C1 segment of cervical spinal cord (tissue), 14 donors: ENCODE measurements at regions not wholly inside any gene's neighbourhood (a gene's known extent, or its start where the extent isn't known, plus 50 kb on each side); places are given as distances from the start of the nearest gene placed in this dataset.
A peak's percentile ranks its signal among the peaks of the same experiment; 100 is the strongest.
"Not testable (repeated sequence)": the region's sequence is repeated elsewhere in the genome, so short reads cannot be mapped to it uniquely, and the experiment has no call there.

Experiments
- DNase-seq, 14 donors: peaks; one replicate each; lab custom pipeline; 2025; lab: John Stamatoyannopoulos, UW

DNA sequence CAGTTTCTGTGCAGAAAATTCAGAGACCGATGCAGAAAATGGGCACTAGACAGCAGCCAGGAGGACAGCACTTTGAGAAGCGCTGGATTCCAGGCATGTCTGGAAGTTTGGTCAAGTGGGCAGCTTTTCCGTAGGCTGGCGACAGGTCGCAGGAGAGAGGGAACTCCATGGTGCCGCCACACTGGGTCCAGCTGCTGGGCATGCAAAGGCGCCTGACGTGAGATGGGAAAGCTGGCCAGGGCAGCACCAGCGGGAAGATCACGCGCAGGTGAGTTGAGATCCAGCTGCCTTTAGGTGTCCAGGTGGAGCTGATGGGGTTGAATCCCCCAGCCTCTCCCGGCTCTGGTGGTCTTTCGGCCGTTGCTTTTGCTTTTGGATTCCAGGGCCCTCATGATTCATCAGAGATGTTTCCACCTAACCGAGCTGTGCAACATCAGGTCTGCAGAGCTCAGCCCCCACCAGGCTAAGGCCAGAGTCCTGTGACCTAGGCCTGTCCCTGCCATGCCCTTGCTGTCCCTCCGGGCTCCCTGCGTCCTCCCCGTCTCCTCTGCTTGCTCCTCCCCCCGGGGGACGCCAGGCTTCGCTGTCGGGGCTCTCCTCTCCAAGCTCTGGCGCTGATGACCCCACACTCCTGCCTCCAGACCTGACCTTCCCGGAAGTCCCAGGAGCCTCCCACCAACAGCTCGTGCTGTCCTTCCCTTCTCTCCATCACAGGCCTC lies 1001.7 kb downstream of the BRD1 start:
- DNase-seq, result no peak

- no peak for DNase-seq
Measured at GRCh38 chr22:48824712-48825651, 1002.7 kb downstream of the BRD1 start.

DNA sequence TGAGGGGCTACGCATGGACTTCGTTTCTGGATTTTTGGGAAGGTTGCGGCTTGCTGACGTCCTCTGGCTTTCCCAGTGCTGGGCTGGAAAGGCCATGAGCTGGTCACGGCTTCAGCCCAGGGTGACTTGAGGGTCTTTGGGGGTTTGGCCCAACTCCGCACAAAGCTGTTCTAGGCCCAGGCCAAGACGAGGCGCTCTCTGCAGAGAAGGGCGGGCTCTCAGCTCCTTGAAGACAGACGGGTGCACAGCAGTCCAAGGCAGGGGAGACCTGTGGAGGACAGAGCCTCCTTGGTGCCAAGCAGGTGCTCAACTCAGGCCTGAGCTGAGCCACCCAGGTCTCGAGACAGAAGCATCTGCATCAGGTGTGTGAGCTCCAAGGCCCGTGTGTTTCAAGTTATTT lies 1003.7 kb downstream of the BRD1 start:
- no peak for DNase-seq

- DNase-seq, result no peak
Measured at GRCh38 chr22:48822278-48823233, 1005.1 kb downstream of the BRD1 start.

DNA sequence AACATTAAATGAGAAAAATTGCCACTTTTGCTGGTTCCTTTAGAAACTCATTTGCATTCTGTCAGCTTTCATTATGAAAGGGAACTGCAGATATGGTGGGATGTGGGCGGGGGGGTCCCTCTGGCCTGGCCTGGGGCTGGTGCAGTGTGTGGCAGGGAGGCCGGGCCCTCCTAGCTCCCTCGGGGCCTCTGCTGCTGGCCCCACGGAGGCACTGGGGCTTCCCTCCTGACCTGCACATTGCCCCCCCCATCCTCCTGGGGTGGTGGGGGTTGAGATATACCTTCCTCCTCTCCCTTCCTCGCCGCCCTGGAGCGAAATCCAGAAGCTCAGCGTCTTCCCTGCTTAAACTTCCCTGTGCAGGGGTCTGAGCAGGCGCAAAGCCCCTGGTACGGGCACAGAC lies 1005.9 kb downstream of the BRD1 start:
- no peak for DNase-seq

DNA sequence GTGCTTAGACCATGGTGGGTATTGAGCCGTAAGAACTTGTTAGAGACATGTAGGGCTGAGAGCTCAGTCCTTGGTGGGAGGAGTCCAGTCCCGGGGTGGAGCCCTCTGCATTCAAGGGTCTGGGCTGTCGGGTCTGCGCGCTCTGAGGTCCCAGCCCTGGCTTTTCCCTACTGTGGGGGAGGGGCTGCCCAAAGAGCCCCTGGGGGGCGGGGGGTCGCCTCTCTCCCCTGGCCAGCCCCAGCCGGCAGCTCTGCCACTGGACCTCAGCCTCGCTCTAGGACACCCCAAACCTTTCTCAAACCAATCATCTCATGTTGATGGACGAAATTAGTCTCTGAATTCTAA lies 1006.4 kb downstream of the BRD1 start:
- no peak for DNase-seq

DNA sequence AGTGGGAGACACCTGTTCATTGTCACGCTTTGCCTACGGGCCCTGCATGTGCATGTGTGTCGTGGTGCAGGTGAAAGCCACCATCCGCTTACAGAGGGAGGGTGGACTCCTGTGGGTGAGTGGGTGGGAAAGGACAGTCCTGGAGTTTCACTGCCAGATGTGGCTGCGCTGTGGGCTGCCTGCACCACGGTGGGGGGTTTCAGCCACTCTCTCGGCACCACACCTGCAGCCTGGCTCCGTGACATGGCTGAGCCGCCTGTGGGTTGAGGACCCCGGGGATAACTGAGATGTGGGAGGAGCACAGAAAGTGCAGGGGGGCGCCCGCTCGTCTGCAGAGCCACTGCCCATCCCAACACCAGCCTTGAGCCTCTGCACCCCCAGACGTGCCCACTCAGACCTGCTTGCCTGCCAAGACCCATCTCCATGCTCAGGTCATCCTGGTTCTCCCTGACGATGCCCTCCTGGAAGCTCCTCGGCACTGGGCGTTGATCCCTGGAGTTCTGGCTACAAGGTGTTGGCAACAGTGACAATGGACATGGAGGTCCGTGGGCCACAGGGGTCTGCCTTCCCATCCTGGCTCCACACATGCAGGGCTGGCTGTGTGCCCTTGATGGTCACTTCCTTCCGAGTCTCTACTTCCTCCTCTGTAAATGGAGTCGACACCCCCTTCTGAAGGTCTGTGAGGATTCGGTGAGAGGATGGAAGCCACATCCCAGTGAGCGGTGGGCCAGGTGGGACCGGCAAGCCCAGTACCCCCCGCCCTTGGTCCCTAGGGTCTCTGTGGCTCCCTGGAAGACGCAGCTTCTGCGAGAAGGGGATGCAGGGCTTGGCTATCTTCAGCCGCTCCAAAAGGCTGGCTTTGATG lies 1007.0 kb downstream of the BRD1 start:
- DNase-seq, result no peak

GRCh38 chr22:48819961-48820360 lies 1007.7 kb downstream of the BRD1 start:
- DNase-seq, result no peak

DNA sequence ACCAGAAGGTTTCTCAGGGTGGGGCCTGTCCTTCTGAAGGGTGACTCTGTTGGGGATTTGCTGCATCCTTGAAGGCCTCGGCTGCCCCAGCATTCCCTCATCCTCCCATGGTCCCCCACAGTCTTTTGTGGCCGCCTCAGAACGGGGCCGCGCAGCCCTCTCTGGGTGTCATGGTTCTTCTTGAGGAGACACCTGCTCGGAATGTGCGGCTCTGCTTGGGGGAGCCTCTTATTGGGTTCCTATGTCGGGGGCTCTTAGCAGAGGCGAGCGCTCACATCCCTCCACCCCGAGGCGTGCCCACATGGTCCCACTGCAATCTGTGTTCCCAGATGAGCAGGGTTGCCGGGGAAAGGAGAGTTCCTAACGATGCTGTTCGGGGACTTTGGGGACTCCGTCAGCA lies 1008.4 kb downstream of the BRD1 start:
- no peak for DNase-seq

GRCh38 chr22:48817491-48817890 lies 1010.2 kb downstream of the BRD1 start:
- DNase-seq, result not testable (repeated sequence)

DNA sequence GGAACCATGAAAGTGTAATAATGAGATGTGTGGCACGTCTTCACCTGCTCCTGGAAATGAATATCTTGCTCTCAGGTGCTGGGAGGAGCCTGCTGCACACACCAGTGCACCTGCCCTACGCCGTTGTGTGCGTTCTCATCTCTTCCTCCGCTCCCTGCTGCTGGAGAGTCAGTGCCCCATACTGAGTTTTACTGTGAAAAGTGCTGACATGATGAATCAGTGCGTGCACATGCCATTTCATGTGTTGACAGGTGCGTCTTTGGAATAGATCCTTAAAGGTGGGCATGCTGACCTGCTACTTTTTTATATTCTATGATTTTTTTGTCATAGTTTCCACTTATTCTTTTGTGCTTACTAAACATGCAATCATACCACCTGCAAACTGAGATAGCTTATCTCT lies 1015.8 kb downstream of the BRD1 start:
- no peak for DNase-seq

GRCh38 chr22:48808038-48808960 lies 1019.4 kb downstream of the BRD1 start:
- DNase-seq, result no peak

- peak in 9 of 14 donors; percentile 8 to 66 (median 38) for DNase-seq
Measured at GRCh38 chr22:48807155-48807554, 1020.5 kb downstream of the BRD1 start.

GRCh38 chr22:48806227-48806781 lies 1021.4 kb downstream of the BRD1 start:
- no peak for DNase-seq

GRCh38 chr22:48805516-48805915 lies 1022.2 kb downstream of the BRD1 start:
- DNase-seq, result no peak

DNA sequence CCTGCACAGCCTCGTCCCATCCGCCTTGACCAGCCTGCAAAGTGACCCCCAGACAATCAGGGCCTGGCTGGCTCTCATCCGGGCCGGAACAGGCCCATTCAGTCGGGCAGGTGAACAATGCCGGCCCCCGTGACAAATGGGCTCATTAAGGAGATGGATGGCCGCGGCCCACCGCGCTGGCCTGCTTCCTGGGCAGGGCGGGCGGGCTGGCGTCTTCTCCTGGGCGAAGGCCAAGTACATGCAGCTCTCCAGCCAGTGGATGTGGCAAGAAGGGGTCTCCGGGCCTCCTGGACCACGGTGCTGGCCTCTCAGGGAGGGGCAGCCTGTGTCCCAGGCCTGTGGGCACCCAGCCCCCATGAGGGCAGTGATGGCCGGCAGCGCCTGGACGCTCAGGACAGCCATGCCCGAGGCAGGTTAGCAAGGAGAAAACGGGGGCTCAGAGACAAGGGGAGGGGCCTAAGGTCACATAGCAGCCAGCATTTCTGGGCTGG lies 1022.8 kb downstream of the BRD1 start:
- DNase-seq, result peak in 7 of 14 donors; percentile 10 to 65 (median 39)

DNA sequence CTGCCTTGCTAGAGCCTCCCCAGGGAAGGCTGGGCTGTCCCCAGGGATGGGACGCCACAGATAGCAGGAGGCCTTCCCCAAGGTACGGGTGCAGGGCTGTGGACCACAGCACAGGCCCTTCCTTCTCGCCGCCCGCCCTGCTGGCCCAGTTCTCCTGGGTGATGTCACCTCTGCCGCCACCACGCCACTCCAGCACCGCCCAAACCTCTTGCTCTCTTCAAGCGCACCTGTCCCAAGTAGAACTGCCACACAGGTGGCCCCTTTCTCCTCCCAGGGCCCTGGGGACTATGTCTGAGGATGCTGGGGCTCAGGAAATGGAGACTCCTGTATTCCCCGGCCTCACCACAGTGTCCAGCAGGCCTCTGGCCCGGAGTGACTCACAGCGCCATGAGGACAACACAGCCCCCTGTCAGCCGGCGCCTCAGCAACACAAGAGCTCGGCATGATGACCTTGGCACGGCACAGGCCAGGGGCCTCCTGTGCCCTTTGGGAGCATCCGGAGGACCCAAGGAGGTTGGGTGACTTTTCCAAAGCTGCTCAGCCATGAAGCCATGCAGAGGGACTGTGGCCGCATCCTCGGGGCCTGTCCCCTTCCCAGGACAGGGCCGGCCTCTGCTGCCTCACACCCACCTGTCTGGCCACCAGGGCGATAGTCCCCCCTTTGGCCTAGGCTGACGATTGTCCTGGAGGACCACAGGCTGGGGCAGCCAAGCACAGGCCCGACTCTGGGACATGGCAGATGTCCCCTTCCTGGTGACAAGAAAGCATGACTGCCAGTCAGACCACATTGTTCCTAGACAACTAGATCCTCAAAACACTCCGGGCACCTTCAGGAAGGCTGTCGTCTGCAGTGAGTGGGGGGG lies 1023.5 kb downstream of the BRD1 start:
- DNase-seq, result no peak
